H1 (cell line): ENCODE measurements at regions not wholly inside any gene's neighbourhood (a gene's known extent, or its start where the extent isn't known, plus 50 kb on each side); places are given as distances from the start of the nearest gene placed in this dataset.

Experiments used
- GTF2F1 ChIP-seq: IDR thresholded peaks from 2 replicates; pipeline ENCODE4 v1.6.1; 2012; ENCODE audit warnings: low read depth, low read length, improper control_type of control experiment, borderline replicate concordance
- JUND ChIP-seq: IDR thresholded peaks from 2 replicates; pipeline ENCODE4 v1.6.1; 2011; ENCODE audit warnings: mild to moderate bottlenecking, improper control_type of control experiment, low read length
- RXRA ChIP-seq: IDR thresholded peaks from 2 replicates; pipeline ENCODE4 v1.6.1; 2011; ENCODE audit warnings: low read depth, mild to moderate bottlenecking, low read length, moderate library complexity; ENCODE audit not compliant: insufficient read depth
- TCF12 ChIP-seq: IDR thresholded peaks from 2 replicates; pipeline ENCODE4 v1.6.1; 2011; ENCODE audit warnings: low read depth, mild to moderate bottlenecking, low read length

DNA sequence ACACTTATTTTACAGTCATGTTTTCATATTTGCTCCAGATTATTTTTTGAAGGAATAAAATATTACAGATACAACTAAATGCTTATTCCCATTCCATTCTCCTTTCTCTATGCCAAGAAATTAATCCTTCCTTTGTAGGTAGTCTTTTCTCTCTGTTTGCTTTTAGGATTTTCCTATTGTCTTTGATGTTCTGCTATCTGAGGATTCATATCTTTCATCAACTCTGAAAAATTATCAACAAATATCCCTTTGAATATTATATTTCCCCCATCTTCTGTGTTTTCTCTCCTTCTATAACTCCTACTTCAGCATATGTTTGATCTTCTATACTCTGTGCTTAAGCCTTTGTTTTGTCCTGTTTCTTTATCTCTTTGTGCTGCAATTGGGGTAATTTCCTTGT is 260.4 kb upstream of the RBMS1 start (continued):
- no peak for TF ChIP-seq GTF2F1
- TF ChIP-seq JUND = no peak
- no peak for TF ChIP-seq TCF12
- TF ChIP-seq RXRA = no peak
